Chondrocyte (in vitro differentiated cells): ENCODE measurements at regions not wholly inside any gene's neighbourhood (a gene's known extent, or its start where the extent isn't known, plus 50 kb on each side); places are given as distances from the start of the nearest gene placed in this dataset.

Source experiments
- DNase-seq: peaks from one replicate; pipeline ENCODE4 v3.0.0; 2021; ENCODE audit warnings: mixed read lengths, low spot score
- H3K27ac Mint-ChIP-seq: one replicate; pipeline ENCODE4 v1.8.0; 2021; ENCODE audit warnings: mild to moderate bottlenecking, moderate library complexity, mixed read lengths; ENCODE audit not compliant: unreplicated experiment
- H3K27me3 Mint-ChIP-seq: 2 replicates; pipeline ENCODE4 v1.8.0; 2021; ENCODE audit warnings: low read depth, mixed read lengths
- H3K36me3 Mint-ChIP-seq: 2 replicates; pipeline ENCODE4 v1.8.0; 2021; ENCODE audit warnings: low read depth, mixed read lengths
- H3K4me1 Mint-ChIP-seq: 2 replicates; pipeline ENCODE4 v1.8.0; 2021; ENCODE audit warnings: low read depth, mild to moderate bottlenecking, mixed read lengths
- H3K4me3 Mint-ChIP-seq: one replicate; pipeline ENCODE4 v1.8.0; 2021; ENCODE audit warnings: mild to moderate bottlenecking, moderate library complexity, mixed read lengths; ENCODE audit not compliant: unreplicated experiment
- H3K9me3 Mint-ChIP-seq: 2 replicates; pipeline ENCODE4 v1.8.0; 2021; ENCODE audit warnings: low read depth, mixed read lengths
- CTCF ChIP-seq: fragments of 200-600 bp; sonication (generic); IDR thresholded peaks from 2 replicates; pipeline ENCODE4 v1.5.0; 2021; ENCODE audit warnings: antibody characterized with exemption, mild to moderate bottlenecking, moderate library complexity

- H3K4me3 Mint-ChIP-seq: no peak overlapping the region
- peaks cover 4% of the 10 kb centered on the region for H3K36me3 Mint-ChIP-seq
- no peaks in the 10 kb centered on the region for H3K27me3 Mint-ChIP-seq
- peaks cover 37% of the 10 kb centered on the region for H3K9me3 Mint-ChIP-seq
- no peak overlapping the region for H3K27ac Mint-ChIP-seq
- TF ChIP-seq CTCF: no peak
- H3K4me1 Mint-ChIP-seq: no peaks in the 10 kb centered on the region
- DNase-seq: no peak
These were observed 101.5 kb downstream of the LRRC70 start for GRCh38 chr5:62680121-62680520.
